HG03432 (cell line): ENCODE measurements at regions not wholly inside any gene's neighbourhood (a gene's known extent, or its start where the extent isn't known, plus 50 kb on each side); places are given as distances from the start of the nearest gene placed in this dataset.
A peak's percentile ranks its signal among the peaks of the same experiment; 100 is the strongest.

ENCODE experiments used
- ATAC-seq: cut with Tn5 transposase; IDR thresholded peaks from one replicate; pipeline ENCODE4 v1.9.1; 2021; ENCODE audit warnings: mild to moderate bottlenecking, moderate library complexity; ENCODE audit not compliant: unreplicated experiment

GRCh38 chr2:111701798-111702118 is 182.2 kb downstream of the ANAPC1 start:
- no peak for ATAC-seq

- ATAC-seq = no peak
Measured at GRCh38 chr2:111702119-111702803, 181.7 kb downstream of the ANAPC1 start.

GRCh38 chr2:111702804-111703196 is 181.2 kb downstream of the ANAPC1 start:
- ATAC-seq = no peak

DNA sequence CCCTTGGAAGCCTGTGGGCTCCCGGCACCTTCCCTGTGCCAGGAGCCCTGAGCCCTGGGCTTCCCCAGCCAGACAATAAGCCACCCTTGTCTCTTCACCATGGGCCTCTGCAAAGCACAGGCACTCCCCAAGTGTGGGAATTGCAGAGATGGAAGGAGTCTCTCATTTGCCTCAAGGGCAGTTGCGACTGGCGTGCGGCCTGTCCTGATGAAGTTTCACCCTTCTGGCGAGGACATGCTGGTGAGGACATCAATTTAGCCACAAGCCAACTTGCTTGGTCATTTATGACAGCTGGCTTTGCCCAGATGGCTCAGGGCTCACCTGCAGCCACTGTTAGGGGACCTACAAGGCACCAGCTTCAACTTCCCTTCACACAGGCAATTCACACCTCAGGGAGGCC is 180.2 kb downstream of the ANAPC1 start:
- ATAC-seq = no peak

- ATAC-seq = no peak
Measured at GRCh38 chr2:111704246-111704645, 179.7 kb downstream of the ANAPC1 start.

GRCh38 chr2:111705239-111705638 is 178.8 kb downstream of the ANAPC1 start:
- ATAC-seq = peak; percentile 14

- peak; percentile 91 for ATAC-seq
Measured at GRCh38 chr2:111705711-111706336, 178.2 kb downstream of the ANAPC1 start.

DNA sequence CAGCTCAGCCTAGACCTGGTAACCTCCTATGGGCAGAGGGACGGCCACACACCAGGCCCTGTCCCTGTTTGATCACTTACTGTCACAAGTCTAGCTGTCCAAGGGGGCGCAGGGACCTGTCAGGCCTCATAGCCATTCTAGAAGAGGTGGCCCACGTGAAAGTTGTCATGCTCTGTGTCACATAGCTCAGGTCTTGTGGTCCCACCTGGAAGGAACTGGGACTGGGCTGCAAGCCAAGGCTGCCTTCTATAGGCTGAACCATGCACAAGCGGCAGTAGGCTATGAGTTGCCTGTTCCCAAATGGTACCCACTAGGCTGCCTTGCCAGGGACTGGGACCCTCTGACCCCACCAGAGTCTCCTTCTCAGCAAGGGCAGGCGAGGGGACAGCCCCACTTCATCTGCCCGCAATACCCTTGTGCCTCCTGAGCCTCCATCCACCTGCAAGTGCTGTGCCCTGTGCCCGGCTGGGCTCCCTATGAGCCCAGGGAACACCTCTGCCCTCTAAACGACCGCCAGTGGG is 177.5 kb downstream of the ANAPC1 start:
- peak; percentile 13 for ATAC-seq

- no peak for ATAC-seq
Measured at GRCh38 chr2:111707700-111708099, 176.3 kb downstream of the ANAPC1 start.

GRCh38 chr2:111708476-111709180 is 175.4 kb downstream of the ANAPC1 start:
- ATAC-seq = no peak

- ATAC-seq = no peak
Measured at GRCh38 chr2:111709321-111709720, 174.7 kb downstream of the ANAPC1 start.

DNA sequence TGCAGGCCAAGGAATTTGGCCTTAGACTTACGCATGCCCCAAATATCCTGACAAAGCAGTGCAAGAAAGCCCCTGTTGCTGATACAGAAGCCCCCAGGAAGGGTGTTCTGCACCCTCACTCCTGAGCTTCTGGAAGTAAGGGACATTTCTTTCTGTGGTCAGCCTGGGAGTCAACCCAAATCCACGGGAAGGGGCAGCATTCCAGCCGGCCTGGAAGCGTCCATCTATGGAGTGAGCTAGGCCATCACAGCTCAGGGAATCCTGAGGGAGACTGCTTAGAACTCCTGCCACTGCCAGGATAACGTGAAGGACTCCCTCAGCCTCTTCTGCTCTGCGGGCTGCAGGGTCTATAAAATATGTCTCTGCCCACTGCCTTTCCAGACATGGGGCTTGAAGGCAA is 173.9 kb downstream of the ANAPC1 start:
- ATAC-seq = no peak

DNA sequence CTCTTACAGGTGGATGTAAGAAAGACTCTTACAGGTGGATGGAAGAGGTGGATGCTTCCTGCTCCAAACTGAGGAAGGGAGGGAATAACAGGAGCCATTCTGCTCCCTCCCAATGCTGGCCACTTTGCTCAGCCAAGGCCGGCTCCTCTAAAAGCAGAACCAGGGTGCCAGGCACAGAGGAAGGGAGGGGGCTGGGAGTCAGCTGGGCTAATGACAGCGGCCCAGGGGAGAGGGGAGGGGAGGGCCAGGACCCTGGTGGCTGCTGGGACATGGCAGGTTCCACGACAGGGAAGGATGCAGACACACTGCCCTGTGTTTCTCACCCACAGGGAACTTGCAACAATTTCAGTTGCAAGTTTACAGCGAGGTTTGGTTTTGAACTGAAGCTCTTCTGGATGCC is 173.4 kb downstream of the ANAPC1 start:
- ATAC-seq = no peak

- no peak for ATAC-seq
Measured at GRCh38 chr2:111711270-111711669, 172.7 kb downstream of the ANAPC1 start.

DNA sequence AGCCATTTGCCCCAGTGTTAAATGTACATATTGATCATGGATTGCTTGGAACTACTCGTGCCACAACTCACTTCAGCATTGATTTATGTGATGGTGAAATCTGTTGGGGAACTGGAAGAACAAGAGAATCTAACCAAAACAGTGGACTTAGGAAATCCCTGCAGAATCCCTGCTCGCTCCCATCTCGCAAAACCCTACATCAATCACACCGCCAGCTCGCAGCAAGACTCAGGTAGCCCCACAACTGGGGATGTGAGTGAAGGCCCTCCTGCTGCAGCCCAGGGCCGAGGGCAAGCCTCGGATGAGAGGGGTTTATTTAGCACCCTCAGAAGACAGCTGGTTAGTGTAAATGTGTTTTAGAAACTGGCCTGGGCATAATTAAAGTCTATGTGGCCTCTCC is 171.6 kb downstream of the ANAPC1 start:
- no peak for ATAC-seq

DNA sequence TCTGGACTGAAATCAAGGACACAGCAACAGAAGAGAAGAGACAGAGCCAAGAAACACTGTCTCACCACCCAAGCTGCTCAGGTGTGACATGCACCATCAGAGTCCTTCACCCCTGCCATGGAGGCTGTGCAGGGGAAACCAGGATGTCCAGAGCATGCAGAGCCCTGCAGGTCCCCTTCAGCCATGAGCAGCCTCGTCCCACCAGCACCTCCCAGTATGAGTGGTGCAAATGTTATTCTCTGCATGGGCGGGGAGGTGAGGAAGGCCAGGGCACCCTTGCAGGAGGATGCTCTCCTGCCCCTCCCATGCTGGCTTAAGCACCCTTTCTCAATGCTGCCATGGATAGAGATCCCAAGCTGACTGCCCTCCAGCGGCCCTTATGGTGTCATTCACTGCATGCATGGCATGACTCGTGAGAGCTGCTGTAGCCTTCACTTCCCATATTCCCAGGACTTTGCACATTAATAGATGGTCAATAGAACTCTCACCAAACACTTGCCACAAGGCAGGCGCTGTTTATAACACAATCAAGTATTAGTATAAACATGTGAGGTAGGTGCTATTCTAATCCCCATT is 171.0 kb downstream of the ANAPC1 start:
- ATAC-seq = no peak

- ATAC-seq = no peak
Measured at GRCh38 chr2:111715987-111716904, 167.7 kb downstream of the ANAPC1 start.

DNA sequence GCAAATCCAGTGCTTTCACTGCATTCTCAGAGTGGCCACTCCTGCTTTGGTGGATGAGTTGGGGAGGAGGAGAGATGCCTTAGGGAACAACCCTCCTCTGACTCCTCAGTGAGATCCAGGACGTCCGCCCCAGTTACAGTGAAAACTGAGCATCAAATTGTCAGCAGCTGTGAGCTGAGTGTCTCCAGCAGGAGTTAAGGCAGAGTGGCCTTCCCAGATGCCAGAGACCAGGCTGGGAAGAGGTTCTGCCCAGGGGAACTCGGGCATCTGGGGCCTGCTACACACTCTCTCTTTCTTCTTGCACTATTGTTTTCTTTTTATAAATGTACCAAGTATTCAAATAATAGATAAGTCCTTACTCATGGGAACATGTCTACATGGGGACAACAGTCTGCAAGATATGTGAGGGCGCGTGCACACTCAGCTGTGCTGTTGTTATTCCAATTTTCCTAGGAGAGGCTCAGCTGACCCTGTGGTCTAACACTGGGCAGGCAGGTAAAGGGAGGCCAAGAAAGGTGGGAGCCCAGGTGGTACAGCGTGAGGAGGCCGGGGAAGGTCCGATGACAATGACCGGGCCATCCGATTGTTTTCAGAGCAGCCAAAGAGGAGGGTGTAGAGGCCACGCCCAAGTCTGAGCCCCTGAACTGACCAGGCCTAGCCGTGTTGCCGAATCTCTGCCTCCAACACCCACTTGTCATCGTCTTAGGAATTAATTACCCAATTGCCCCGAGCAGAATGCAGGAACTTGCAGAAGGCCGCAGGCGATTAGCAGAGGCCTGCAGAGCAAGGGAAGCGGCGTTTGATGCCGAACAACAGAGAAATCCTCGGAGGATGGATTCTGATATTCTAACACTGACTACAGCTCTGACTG is 166.9 kb downstream of the ANAPC1 start:
- no peak for ATAC-seq
